GM19043 (cell line): ENCODE measurements at regions not wholly inside any gene's neighbourhood (a gene's known extent, or its start where the extent isn't known, plus 50 kb on each side); places are given as distances from the start of the nearest gene placed in this dataset.

Experiments
- ATAC-seq: cut with Tn5 transposase; IDR thresholded peaks from one replicate; pipeline ENCODE4 v1.9.1; 2021; ENCODE audit warnings: low read depth; ENCODE audit not compliant: unreplicated experiment

GRCh38 chr4:176002007-176002613 is 63.5 kb upstream of the WDR17 start:
- peak; percentile 65 for ATAC-seq

GRCh38 chr4:176005766-176006165 is 59.9 kb upstream of the WDR17 start:
- no peak for ATAC-seq

GRCh38 chr4:176009254-176009653 is 56.4 kb upstream of the WDR17 start:
- no peak for ATAC-seq

GRCh38 chr4:176011529-176011928 is 54.1 kb upstream of the WDR17 start:
- no peak for ATAC-seq

- ATAC-seq, result peak; percentile 94
These were observed 52.0 kb upstream of the WDR17 start for GRCh38 chr4:176013476-176014247.

GRCh38 chr4:176014583-176015108 is 51.0 kb upstream of the WDR17 start:
- ATAC-seq, result no peak
